ENCODE measurements at regions not wholly inside any gene's neighbourhood (a gene's known extent, or its start where the extent isn't known, plus 50 kb on each side); places are given as distances from the start of the nearest gene placed in this dataset.
"Not testable (repeated sequence)": the region's sequence is repeated elsewhere in the genome, so short reads cannot be mapped to it uniquely, and the experiment has no call there.

GRCh38 chr1:203559523-203559922, 65.6 kb downstream of the OPTC start:
- no peak for DNase-seq

GRCh38 chr1:203561761-203562160, 64.9 kb upstream of the ATP2B4 start:
- not testable (repeated sequence) for DNase-seq

- DNase-seq = no peak
Observed at GRCh38 chr1:203563291-203563690, 63.3 kb upstream of the ATP2B4 start.

- DNase-seq = no peak
Observed at GRCh38 chr1:203564024-203564423, 62.6 kb upstream of the ATP2B4 start.

GRCh38 chr1:203565049-203565448, 61.6 kb upstream of the ATP2B4 start:
- DNase-seq = no peak

- DNase-seq = no peak
Observed at GRCh38 chr1:203565981-203566380, 60.7 kb upstream of the ATP2B4 start.

- DNase-seq = not testable (repeated sequence)
Observed at GRCh38 chr1:203566966-203567365, 59.7 kb upstream of the ATP2B4 start.

GRCh38 chr1:203567596-203567995, 59.0 kb upstream of the ATP2B4 start:
- no peak for DNase-seq

GRCh38 chr1:203569490-203570318, 56.9 kb upstream of the ATP2B4 start:
- no peak for DNase-seq

- no peak for DNase-seq
Observed at GRCh38 chr1:203570805-203571204, 55.8 kb upstream of the ATP2B4 start.

- peak in 1 of 58 donors; percentile 33 for DNase-seq
Observed at GRCh38 chr1:203571661-203572060, 55.0 kb upstream of the ATP2B4 start.

GRCh38 chr1:203572134-203572625, 54.5 kb upstream of the ATP2B4 start:
- DNase-seq = peak in 3 of 58 donors; percentile 31 to 50 (median 33)

GRCh38 chr1:203573730-203574129, 52.9 kb upstream of the ATP2B4 start:
- no peak for DNase-seq
